IPS DF 6.9 (cell line): ENCODE measurements at regions not wholly inside any gene's neighbourhood (a gene's known extent, or its start where the extent isn't known, plus 50 kb on each side); places are given as distances from the start of the nearest gene placed in this dataset.
"Not testable (repeated sequence)": the region's sequence is repeated elsewhere in the genome, so short reads cannot be mapped to it uniquely, and the experiment has no call there.

Source experiments
- DNase-seq: peaks from one replicate; pipeline ENCODE4 v3.0.0-alpha.2; 2013; ENCODE audit warnings: low read depth, low spot score
- H3K27ac ChIP-seq: one replicate; pipeline ENCODE4 v1.5.1; 2013; ENCODE audit warnings: low read length, control low read depth
- H3K27me3 ChIP-seq: 2 replicates; pipeline ENCODE4 v1.6.1; 2013; ENCODE audit warnings: mild to moderate bottlenecking, low read length; ENCODE audit not compliant: control insufficient read depth, insufficient read depth
- H3K36me3 ChIP-seq: 2 replicates; pipeline ENCODE4 v1.6.1; 2013; ENCODE audit warnings: low read length; ENCODE audit not compliant: control insufficient read depth, insufficient read depth
- H3K4me1 ChIP-seq: 2 replicates; pipeline ENCODE4 v1.6.1; 2013; ENCODE audit warnings: low read length; ENCODE audit not compliant: control insufficient read depth, insufficient read depth
- H3K4me3 ChIP-seq: 2 replicates; pipeline ENCODE4 v1.5.1; 2013; ENCODE audit warnings: mild to moderate bottlenecking, low read length
- H3K9me3 ChIP-seq: 2 replicates; pipeline ENCODE4 v1.6.1; 2013; ENCODE audit warnings: low read length, inconsistent platforms; ENCODE audit not compliant: control insufficient read depth, insufficient read depth
- WGBS: extraction: QIAGEN DNeasy Blood & Tissue Kit; methylation state at CpG from one replicate; pipeline ENCODE4 v1.1.7; 2013; ENCODE audit warnings: mixed read lengths, missing lambda C conversion rate; ENCODE audit not compliant: insufficient read length, insufficient coverage; 5-methylcytosine and 5-hydroxymethylcytosine counted together

- H3K27ac ChIP-seq, H3K27me3 ChIP-seq, H3K36me3 ChIP-seq, H3K9me3 ChIP-seq, H3K4me3 ChIP-seq, H3K4me1 ChIP-seq, DNase-seq: not testable (repeated sequence)
- WGBS = no CpG with 5 or more reads among the region's 5 CpGs
Observed at GRCh38 chr14:57044101-57044973, 224.4 kb downstream of the EXOC5 start.

DNA sequence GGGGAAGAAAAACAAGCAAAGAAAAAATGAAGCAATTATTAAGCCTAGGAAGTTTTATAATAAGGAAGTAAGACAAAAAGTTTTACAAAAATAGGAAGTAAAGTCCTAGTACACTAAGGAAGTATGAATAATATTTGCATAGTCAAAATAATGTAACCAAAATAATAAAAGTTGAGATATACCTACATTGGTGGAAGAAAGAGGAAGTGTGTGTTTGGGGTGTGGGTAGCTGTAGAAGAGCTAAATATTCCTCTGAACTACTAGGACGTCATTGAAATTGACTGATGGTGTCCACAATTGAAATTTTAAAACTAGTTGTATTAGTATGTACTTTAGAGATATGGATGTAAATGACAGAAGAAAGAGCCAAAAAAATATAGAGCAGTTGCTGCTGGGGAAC lies 228.4 kb upstream of the OTX2 start:
- no peak overlapping the region for H3K4me3 ChIP-seq
- no CpG with 5 or more reads among the region's 1 CpG for WGBS
- no peaks in the 10 kb centered on the region for H3K9me3 ChIP-seq
- no peak overlapping the region for H3K27ac ChIP-seq
- DNase-seq = no peak
- no peaks in the 10 kb centered on the region for H3K27me3 ChIP-seq
- 0 out of 2 replicates have a peak, but pooled peaks cover 2% of the 10 kb centered on the region for H3K4me1 ChIP-seq
- H3K36me3 ChIP-seq = no peaks in the 10 kb centered on the region

DNA sequence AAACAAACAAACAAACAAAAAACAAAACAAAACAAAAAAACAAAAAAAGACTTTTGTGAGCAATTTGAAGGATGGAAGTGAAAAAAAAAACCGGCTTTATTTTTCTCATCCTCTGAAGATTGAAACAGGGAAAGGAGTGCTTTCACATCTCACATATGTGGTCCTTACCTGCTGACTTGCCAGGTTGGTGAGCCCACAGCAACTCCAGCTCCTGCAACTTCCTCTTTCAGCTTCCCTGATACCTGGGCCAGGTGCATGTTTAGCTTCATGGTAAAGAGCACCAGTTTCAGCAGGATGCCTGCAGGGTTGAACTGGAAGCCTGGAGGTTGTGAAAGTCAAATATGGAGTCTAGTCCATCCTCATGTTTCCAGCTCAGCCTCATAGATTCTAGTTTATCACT lies 221.2 kb upstream of the OTX2 start:
- no peak overlapping the region for H3K4me3 ChIP-seq
- H3K36me3 ChIP-seq = no peaks in the 10 kb centered on the region
- WGBS = no CpG with 5 or more reads among the region's 1 CpG
- no peaks in the 10 kb centered on the region for H3K9me3 ChIP-seq
- H3K27me3 ChIP-seq = no peaks in the 10 kb centered on the region
- no peaks in the 10 kb centered on the region; the same call in 1 of the 2 replicates for H3K4me1 ChIP-seq
- DNase-seq = no peak
- H3K27ac ChIP-seq = no peak overlapping the region

DNA sequence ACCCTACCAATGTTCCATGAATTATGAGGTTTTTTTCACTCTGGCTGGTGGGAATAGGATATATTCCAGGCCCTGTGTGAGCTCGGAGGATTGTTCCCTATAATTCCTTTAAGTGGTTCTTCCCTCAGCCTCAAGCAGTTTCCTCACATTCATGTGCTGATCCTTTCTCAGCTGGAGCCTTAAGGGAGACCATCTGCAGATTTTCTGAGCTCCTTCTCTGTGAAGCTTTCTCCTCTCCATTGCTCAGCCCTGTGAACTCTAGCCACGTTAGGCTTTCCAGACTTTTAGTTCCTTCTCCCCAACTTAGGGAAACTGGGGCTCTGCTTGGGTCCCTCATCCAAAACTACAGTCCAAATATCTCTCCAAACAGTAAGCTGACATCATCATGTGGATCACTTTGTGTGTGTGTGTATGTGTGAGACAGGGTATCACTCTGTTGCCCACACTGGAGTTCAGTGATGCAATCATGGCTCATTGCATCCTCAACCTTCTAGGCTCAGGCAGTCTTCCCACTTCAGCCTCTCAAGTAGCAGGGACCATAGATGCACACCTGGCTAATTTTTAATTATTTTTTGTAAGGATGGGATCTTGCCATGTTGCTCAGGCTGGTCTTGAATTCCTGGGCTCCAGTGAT lies 219.5 kb upstream of the OTX2 start:
- no peaks in the 10 kb centered on the region for H3K27me3 ChIP-seq
- no peak for DNase-seq
- no peaks in the 10 kb centered on the region; the same call in 1 of the 2 replicates for H3K4me1 ChIP-seq
- H3K36me3 ChIP-seq = no peaks in the 10 kb centered on the region
- H3K9me3 ChIP-seq = no peaks in the 10 kb centered on the region
- WGBS = no CpG with 5 or more reads among the region's 2 CpGs
- H3K4me3 ChIP-seq = no peak overlapping the region
- H3K27ac ChIP-seq = no peak overlapping the region

DNA sequence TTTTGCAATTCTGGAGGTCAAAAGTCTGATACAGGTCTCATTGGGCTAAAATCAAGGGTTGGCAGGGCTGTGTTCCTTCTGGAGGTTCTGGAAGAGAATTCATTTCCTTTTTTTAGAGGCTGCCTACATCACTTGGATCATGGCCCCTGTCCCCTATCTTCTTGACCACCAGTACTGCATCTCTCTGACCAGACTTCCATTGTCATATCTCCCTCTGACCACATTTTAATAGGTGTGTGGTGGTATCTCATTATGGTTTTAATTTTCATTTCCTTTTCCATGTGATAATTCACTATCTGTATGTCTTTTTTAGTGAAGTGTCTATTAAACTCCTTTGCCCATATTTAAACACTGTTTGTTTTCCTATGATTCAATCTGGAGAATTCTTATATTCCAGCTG lies 215.2 kb upstream of the OTX2 start:
- Histone ChIP-seq H3K9me3 (no peaks in the 10 kb centered on the region), H3K27ac (no peak overlapping the region), H3K36me3 (no peaks in the 10 kb centered on the region), H3K4me3 (no peak overlapping the region), H3K4me1 (no peaks in the 10 kb centered on the region; the same call in 1 of the 2 replicates), H3K27me3 (no peaks in the 10 kb centered on the region)
- no peak for DNase-seq

DNA sequence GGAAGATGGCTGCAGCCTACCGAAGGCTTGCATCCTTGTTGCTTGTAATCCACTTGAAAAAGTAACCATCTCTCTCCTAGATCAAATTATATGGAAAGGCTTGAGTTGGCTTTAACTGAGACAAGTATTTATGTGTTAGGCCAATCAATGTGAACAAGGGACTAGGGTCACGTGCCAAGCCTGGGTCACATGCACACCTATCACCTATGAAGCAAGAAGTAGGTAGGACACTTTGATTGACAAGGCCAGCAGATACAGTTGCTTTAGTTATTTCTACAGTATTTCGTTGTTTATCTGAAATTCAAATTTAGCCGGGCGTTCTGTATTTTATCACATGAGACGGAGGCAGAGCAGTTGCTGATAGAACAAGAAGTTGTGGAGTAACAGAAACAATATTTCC lies 212.3 kb upstream of the OTX2 start:
- DNase-seq = no peak
- H3K4me1 ChIP-seq = no peaks in the 10 kb centered on the region
- no peaks in the 10 kb centered on the region for H3K27me3 ChIP-seq
- H3K4me3 ChIP-seq = no peak overlapping the region
- no peaks in the 10 kb centered on the region for H3K36me3 ChIP-seq
- no peak overlapping the region for H3K27ac ChIP-seq
- no peaks in the 10 kb centered on the region for H3K9me3 ChIP-seq
- WGBS = no CpG with 5 or more reads among the region's 6 CpGs

DNA sequence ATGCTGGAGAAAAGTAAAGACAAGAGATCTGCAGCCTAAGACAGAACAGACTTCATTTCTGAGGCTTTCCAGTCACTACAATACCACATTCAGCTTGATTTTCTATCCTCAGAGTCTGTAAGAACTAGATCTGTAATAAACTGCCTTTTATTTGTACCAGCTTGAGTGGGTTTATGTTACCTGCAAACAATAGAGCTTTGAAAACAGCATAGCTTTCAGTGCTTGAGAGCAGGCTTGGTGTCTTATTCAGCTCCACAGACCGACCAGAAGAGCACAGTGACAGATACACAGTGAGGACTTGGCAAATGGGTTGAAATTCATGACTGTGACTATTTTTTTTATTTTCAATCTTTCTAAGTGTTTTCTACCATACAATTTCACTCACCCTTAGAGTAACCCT lies 207.8 kb upstream of the OTX2 start:
- no peak overlapping the region for H3K27ac ChIP-seq
- no peaks in the 10 kb centered on the region for H3K27me3 ChIP-seq
- no peaks in the 10 kb centered on the region for H3K9me3 ChIP-seq
- H3K4me1 ChIP-seq = no peaks in the 10 kb centered on the region
- H3K36me3 ChIP-seq = no peaks in the 10 kb centered on the region
- DNase-seq = no peak
- no CpG with 5 or more reads among the region's 1 CpG for WGBS
- H3K4me3 ChIP-seq = no peak overlapping the region

- H3K9me3 ChIP-seq = no peaks in the 10 kb centered on the region
- no peak overlapping the region for H3K4me3 ChIP-seq
- DNase-seq = no peak
- peaks cover 2% of the 10 kb centered on the region; the same call in 1 of the 2 replicates for H3K4me1 ChIP-seq
- H3K27me3 ChIP-seq = no peaks in the 10 kb centered on the region
- H3K27ac ChIP-seq = no peak overlapping the region
- H3K36me3 ChIP-seq = no peaks in the 10 kb centered on the region
- WGBS = no CpG with 5 or more reads among the region's 2 CpGs
Observed at GRCh38 chr14:57013987-57014386, 203.7 kb upstream of the OTX2 start.

DNA sequence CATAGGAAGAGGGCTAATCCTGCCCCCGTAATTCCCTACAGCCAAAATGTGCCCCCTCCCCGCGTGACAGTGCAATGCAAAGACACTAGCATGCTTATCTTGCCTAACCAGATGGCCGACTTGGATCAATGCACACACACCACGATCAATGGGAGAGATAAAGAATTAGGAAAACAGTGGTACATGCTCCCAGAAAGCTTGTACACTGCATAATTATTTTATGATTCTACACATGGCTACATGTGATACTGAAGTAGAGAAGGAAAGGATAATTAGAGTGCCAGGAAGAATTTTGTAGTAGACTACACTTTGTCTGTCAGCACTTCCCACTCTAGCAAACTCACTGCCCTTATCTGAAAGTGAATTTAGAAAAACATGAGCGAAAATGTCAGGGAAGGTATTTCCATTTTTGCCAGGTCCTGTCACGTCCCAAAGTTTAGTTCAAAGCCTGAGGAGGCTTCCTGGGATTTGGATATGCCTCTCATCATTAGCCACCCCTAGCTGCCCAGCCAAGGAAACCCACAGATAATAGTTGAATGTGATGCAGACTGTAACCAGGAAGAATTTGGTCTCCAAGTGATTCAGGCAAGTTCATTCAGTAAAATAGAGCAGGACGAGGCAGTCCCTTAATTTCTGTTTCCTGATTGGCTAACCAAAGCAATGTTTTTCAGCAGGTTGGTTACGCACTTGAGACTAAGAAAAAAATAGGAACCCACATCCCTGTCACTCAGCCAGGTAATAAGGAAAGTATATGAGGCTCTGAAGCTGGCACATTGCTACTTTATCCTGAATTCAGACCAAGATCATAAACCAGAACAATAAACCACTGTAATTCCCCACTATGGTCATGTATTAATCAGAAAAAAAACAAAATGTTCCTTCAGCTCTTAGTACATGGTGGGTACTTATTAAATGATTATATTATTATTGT lies 199.6 kb upstream of the OTX2 start:
- H3K4me1 ChIP-seq = peaks cover 2% of the 10 kb centered on the region; the same call in 1 of the 2 replicates
- no peak overlapping the region for H3K27ac ChIP-seq
- no peak for DNase-seq
- no peaks in the 10 kb centered on the region for H3K27me3 ChIP-seq
- H3K36me3 ChIP-seq = no peaks in the 10 kb centered on the region
- WGBS = no CpG with 5 or more reads among the region's 9 CpGs
- no peaks in the 10 kb centered on the region for H3K9me3 ChIP-seq
- no peak overlapping the region for H3K4me3 ChIP-seq

DNA sequence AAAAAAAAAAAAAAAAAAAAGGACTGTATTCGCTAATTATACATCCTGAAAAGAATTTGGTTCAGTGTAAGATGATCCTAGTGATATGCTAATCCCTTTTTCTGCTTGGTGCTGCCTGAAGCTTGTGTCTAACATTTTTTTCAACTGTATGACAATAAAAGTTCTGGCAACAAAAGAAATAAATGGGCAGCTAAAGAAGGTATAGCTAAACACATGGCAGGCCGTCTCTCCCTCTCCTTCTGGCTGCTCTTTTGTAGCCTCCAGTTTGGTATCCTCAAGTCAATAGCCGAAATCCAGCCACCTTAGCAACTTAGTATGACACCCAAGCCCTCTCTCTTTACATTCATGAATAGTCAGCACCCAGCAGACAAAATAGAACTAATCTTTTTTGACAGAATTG lies 198.3 kb upstream of the OTX2 start:
- no peak overlapping the region for H3K27ac ChIP-seq
- H3K4me1 ChIP-seq = peaks cover 2% of the 10 kb centered on the region; the same call in 1 of the 2 replicates
- no peak overlapping the region for H3K4me3 ChIP-seq
- DNase-seq = no peak
- H3K36me3 ChIP-seq = no peaks in the 10 kb centered on the region
- H3K27me3 ChIP-seq = no peaks in the 10 kb centered on the region
- WGBS = no CpG with 5 or more reads among the region's 3 CpGs
- H3K9me3 ChIP-seq = no peaks in the 10 kb centered on the region
